RWPE1 (cell line): ENCODE measurements at regions not wholly inside any gene's neighbourhood (a gene's known extent, or its start where the extent isn't known, plus 50 kb on each side); places are given as distances from the start of the nearest gene placed in this dataset.

Experiments used
- CTCF ChIA-PET: fragments of 350-600 bp; sonication (Branson Sonifier 250); formaldehyde crosslinking; extraction: SDS; loops from one replicate; lab custom pipeline; 2021; lab: Yijun Ruan, JAX
- POLR2A ChIA-PET: fragments of 400-600 bp; formaldehyde crosslinking; extraction: SDS; loops from one replicate; lab custom pipeline; 2020; ENCODE audit warnings: antibody characterized with exemption; ENCODE audit not compliant: low non-redundant PET; lab: Yijun Ruan, JAX
- DNase-seq: peaks from one replicate; pipeline ENCODE4 v3.0.0; 2012; ENCODE audit warnings: low spot score
- H3K27ac ChIP-seq: fragments of 450-650 bp; 2 replicates; pipeline ENCODE4 v1.5.1; 2017
- TF ChIP-seq, protein P1 (sequence below): fragments of 450-650 bp; conservative IDR thresholded peaks from 2 replicates; pipeline ENCODE4 v1.5.1; 2017; ENCODE audit warnings: low read depth, mild to moderate bottlenecking

DNA sequence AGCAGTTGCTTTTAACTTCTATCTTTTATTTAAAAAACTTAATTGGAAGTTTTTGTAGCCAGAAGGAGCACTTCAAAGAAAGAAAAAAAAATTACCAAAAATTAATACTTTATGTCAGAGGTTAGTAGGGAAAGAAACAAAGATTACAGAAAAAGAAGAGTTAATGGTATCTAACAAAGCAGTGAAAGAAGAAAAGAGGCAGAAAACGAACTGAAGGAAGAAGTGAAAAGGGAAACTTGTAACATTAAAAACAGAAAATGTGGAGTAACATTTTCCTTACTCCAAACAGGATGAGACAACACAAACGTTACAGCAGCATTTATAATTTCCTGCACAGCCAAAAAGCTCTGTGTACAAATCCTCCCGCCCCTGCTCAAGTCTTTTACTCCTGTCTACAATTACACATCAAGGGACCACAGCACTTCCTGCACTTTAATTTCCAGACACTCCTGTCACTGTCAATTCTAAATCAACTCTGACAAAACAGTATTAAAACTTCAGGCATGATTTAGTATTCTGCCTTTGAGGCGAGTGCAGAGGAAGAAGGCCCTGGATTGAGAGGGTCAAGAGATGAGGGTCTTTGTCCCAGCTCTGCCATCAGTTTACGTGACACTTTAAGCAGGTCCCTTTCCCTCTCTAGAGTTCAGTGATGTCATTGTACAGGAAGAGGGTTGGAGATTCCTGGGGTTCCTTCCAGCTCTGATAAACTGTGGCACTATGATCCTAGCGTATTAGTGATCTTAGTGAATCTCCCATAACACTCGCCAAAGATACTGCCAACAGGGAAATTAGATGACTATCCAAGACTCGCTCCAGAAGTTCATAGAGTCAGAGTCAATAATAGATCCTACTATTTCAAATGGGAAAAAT, 53.2 kb upstream of the LSM14A start:
- CTCF ChIA-PET: interaction anchor here (0.7 to 1.0 kb wide), 2 partner anchors 17 to 27 kb away, joined by 4 to 7 read pairs; no protein-coding TSS in a partner anchor
- POLR2A ChIA-PET: no interaction called here

DNA sequence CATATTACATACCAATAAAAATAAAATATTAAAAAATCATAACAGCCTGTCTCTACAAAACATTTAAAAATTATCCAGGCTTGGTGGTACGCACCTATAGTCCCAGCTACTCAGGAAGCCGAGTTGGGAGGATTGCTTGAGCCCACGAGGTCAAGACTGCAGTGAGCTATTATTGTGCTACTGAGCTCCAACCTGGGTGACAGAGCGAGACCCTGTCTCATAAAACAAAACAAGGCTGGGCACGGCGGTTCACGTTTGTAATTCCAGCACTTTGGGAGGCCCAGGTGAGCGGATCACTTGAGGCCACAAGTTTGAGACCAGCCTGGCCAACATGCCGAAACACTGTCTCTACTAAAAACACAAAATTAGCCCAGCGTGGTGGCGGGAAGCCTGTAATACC, 52.2 kb upstream of the LSM14A start:
- ChIA-PET CTCF (interaction anchor here (1.0 kb wide), 1 partner anchor 25 kb away, joined by 4 read pairs; no protein-coding TSS in a partner anchor), POLR2A (no interaction called here)
- TF ChIP-seq, protein P1, sequence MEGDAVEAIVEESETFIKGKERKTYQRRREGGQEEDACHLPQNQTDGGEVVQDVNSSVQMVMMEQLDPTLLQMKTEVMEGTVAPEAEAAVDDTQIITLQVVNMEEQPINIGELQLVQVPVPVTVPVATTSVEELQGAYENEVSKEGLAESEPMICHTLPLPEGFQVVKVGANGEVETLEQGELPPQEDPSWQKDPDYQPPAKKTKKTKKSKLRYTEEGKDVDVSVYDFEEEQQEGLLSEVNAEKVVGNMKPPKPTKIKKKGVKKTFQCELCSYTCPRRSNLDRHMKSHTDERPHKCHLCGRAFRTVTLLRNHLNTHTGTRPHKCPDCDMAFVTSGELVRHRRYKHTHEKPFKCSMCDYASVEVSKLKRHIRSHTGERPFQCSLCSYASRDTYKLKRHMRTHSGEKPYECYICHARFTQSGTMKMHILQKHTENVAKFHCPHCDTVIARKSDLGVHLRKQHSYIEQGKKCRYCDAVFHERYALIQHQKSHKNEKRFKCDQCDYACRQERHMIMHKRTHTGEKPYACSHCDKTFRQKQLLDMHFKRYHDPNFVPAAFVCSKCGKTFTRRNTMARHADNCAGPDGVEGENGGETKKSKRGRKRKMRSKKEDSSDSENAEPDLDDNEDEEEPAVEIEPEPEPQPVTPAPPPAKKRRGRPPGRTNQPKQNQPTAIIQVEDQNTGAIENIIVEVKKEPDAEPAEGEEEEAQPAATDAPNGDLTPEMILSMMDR: no peak
- H3K27ac ChIP-seq: no peak overlapping the region
- no peak for DNase-seq

More for the DNA sequence above, 53.2 kb upstream of the LSM14A start:
- DNase-seq: no peak
- H3K27ac ChIP-seq: no peak overlapping the region
- TF ChIP-seq, protein P1: no peak

DNA sequence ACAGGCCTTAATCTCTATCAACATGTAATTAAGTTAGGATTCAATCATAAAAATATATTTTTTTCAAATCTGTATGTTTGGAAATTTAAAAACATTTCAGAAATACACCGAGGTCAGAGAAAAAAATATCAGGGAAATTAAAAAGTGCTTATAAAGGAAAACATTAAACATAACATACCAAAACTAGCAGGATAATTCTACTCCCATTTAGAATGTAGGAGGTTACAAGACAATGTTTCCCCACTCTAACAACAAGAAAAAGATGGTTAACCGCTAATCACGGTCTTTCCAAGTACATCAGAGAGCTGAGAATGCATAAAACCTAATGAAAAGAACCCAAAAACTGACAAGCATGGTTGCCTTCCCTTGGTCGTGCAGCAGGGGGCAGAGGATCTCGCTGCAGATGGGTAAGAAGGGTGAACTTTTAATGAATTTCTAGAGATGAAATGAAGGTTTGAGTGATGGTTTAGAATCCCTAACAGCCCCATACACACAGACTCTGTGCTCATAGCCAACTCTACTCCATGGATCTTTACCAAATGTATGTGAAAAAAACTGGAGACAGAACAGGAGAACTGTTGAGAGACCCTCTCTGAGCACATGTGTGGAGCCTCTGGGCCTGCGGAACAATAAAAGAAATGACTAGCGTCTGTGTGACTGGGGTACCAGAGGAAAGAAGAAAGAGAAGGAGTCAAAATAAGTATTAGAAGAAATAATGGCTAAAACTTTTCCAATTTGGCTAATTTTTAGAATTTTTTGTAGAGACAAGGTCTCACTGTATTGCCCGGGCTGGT, 51.3 kb upstream of the LSM14A start:
- ChIA-PET POLR2A (no interaction called here), CTCF (interaction anchor here (0.7 kb wide), 3 partner anchors 18 to 191 kb away, joined by 3 to 4 read pairs (median 4); no protein-coding TSS in a partner anchor)
- TF ChIP-seq, protein P1: peak; percentile 47
- no peak overlapping the region for H3K27ac ChIP-seq
- peak; percentile 46 for DNase-seq
